ENCODE measurements at regions not wholly inside any gene's neighbourhood (a gene's known extent, or its start where the extent isn't known, plus 50 kb on each side); places are given as distances from the start of the nearest gene placed in this dataset.

- no peaks in the 10 kb centered on the region for H3K9me3 ChIP-seq (ENCODE audit: insufficient read depth, low read depth)
- no peaks in the 10 kb centered on the region; the same call in 1 of the 2 replicates for H4K20me1 ChIP-seq (ENCODE audit: insufficient read depth)
- no peak overlapping the region for H2AFZ ChIP-seq
- H3K4me1 ChIP-seq (replicated peaks; ENCODE audit: insufficient read depth), result no peaks in the 10 kb centered on the region
- H3K4me2 ChIP-seq, result no peak overlapping the region
- no peak for DNase-seq
- H3K79me2 ChIP-seq (ENCODE audit: low read depth), result no peaks in the 10 kb centered on the region
- no peaks in the 10 kb centered on the region for H3K9me2 ChIP-seq (ENCODE audit: insufficient read depth)
- no peaks in the 10 kb centered on the region for H3F3A ChIP-seq (ENCODE audit: insufficient read depth, low read depth)
- ChIA-PET POLR2A (ENCODE audit: unreplicated experiment) (no interaction called here), CTCF (interaction anchor here (0.6 kb wide), 1 partner anchor 10 kb away, joined by 3 read pairs; no protein-coding TSS in a partner anchor)
- H3K27me3 ChIP-seq (ENCODE audit: insufficient read depth, low read depth), result no peaks in the 10 kb centered on the region
- intact Hi-C loops (cut with micrococcal nuclease; ENCODE audit: unreplicated experiment), result no loop called here
- H3K36me3 ChIP-seq (ENCODE audit: low read depth), result no peaks in the 10 kb centered on the region
- no TSS peak for BruUV-seq (replicated peaks)
- no peak overlapping the region for H3K27ac ChIP-seq
- no peak overlapping the region for H3K4me3 ChIP-seq
- TF ChIP-seq CTCF (conservative IDR thresholded peaks at IDR 0.05) (no peak), EZH2 (IDR thresholded peaks at IDR 0.05; ENCODE audit: low read depth) (no peak)
Measured at GRCh38 chr9:130781569-130781968, 53.5 kb upstream of the ABL1 start.

GRCh38 chr9:130782886-130783530, 52.0 kb upstream of the ABL1 start:
- ChIA-PET CTCF (no interaction called here), POLR2A (ENCODE audit: unreplicated experiment) (no interaction called here)
- Histone ChIP-seq H3K36me3 (ENCODE audit: low read depth) (no peaks in the 10 kb centered on the region), H3K27ac (no peak overlapping the region), H3K9me3 (ENCODE audit: insufficient read depth, low read depth) (no peaks in the 10 kb centered on the region), H2AFZ (no peak overlapping the region), H3K4me3 (no peak overlapping the region), H4K20me1 (ENCODE audit: insufficient read depth) (no peaks in the 10 kb centered on the region; the same call in 1 of the 2 replicates), H3K4me1 (replicated peaks; ENCODE audit: insufficient read depth) (no peaks in the 10 kb centered on the region), H3K27me3 (ENCODE audit: insufficient read depth, low read depth) (no peaks in the 10 kb centered on the region), H3K79me2 (ENCODE audit: low read depth) (no peaks in the 10 kb centered on the region), H3K4me2 (no peak overlapping the region), H3F3A (ENCODE audit: insufficient read depth, low read depth) (no peaks in the 10 kb centered on the region), H3K9me2 (ENCODE audit: insufficient read depth) (no peaks in the 10 kb centered on the region)
- TF ChIP-seq CTCF (conservative IDR thresholded peaks at IDR 0.05), result no peak
- no peak for TF ChIP-seq EZH2 (IDR thresholded peaks at IDR 0.05; ENCODE audit: low read depth)
- no peak for DNase-seq
- intact Hi-C loops (cut with micrococcal nuclease; ENCODE audit: unreplicated experiment), result no loop called here
- BruUV-seq (replicated peaks), result no TSS peak

- DNase-seq, result no peak
- Histone ChIP-seq H3K9me2 (ENCODE audit: insufficient read depth) (no peaks in the 10 kb centered on the region), H3F3A (ENCODE audit: insufficient read depth, low read depth) (no peaks in the 10 kb centered on the region), H3K36me3 (ENCODE audit: low read depth) (no peaks in the 10 kb centered on the region; the same call in 1 of the 2 replicates), H3K79me2 (ENCODE audit: low read depth) (no peaks in the 10 kb centered on the region), H3K4me1 (replicated peaks; ENCODE audit: insufficient read depth) (no peaks in the 10 kb centered on the region), H2AFZ (no peak overlapping the region), H3K4me2 (no peak overlapping the region), H3K27me3 (ENCODE audit: insufficient read depth, low read depth) (no peaks in the 10 kb centered on the region), H3K9me3 (ENCODE audit: insufficient read depth, low read depth) (peaks cover 14% of the 10 kb centered on the region), H3K4me3 (no peak overlapping the region), H3K27ac (no peak overlapping the region), H4K20me1 (ENCODE audit: insufficient read depth) (no peaks in the 10 kb centered on the region; the same call in 1 of the 2 replicates)
- TF ChIP-seq CTCF (conservative IDR thresholded peaks at IDR 0.05) (no peak), EZH2 (IDR thresholded peaks at IDR 0.05; ENCODE audit: low read depth) (no peak)
- intact Hi-C loops (cut with micrococcal nuclease; ENCODE audit: unreplicated experiment), result no loop called here
- ChIA-PET CTCF (no interaction called here), POLR2A (ENCODE audit: unreplicated experiment) (no interaction called here)
- no TSS peak for BruUV-seq (replicated peaks)
Measured at GRCh38 chr9:130785053-130785452, 50.0 kb upstream of the ABL1 start.
